Epithelial cell of proximal tubule (primary cell): ENCODE measurements at regions not wholly inside any gene's neighbourhood (a gene's known extent, or its start where the extent isn't known, plus 50 kb on each side); places are given as distances from the start of the nearest gene placed in this dataset.

Experiments
- DNase-seq: peaks from one replicate; pipeline ENCODE4 v3.0.0-alpha.2; 2011; ENCODE audit warnings: low read depth
- H3K4me3 ChIP-seq: 2 replicates; pipeline ENCODE4 v1.5.1; 2011; ENCODE audit warnings: low read depth, mild to moderate bottlenecking, low read length
- CTCF ChIP-seq: conservative IDR thresholded peaks from 2 replicates; pipeline ENCODE4 v1.5.1; 2012; ENCODE audit warnings: low read depth, mild to moderate bottlenecking, low read length

- DNase-seq: no peak
- no peak overlapping the region for H3K4me3 ChIP-seq
- TF ChIP-seq CTCF: no peak
Measured at GRCh38 chr7:51882412-51882811, 565.8 kb upstream of the COBL start.

DNA sequence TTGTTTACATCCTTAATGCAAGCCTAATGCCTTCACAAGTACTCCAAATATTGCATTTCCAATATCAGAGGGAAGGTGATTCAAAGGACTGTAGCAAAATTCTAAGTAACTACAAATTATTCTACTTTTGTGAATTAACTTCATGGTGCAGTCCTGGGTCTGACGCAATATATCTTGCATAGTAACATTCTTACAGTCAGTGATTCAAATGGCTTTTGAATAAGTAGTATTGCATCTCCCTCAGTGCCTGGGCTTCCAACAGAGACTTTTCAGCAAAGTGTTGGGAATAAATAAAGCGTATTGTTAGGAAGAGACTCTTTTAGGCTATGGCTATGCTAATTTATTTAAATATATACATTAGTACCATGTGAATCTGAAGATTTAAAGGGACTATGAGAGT is 564.7 kb upstream of the COBL start:
- no peak overlapping the region for H3K4me3 ChIP-seq
- no peak for DNase-seq
- no peak for TF ChIP-seq CTCF

DNA sequence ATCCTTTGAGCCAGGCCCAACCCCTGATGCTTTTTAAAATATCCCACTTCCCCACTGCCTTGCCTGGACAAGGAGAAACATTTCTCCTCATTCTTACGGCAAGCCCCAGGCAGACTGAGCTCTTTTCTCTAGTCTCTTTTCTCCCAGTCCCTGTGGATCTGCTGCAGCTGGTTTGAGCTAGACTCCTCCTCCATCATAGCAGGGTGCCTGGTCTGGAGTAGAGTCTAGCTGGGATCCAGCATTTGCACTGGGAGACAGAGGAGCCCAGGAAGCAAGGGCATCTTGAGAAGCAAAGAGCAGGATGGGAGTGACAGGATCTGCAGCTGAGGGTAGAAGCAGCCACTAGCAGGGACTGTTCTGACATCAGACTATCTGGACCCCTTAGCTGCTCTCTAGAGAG is 562.3 kb upstream of the COBL start:
- no peak overlapping the region for H3K4me3 ChIP-seq
- TF ChIP-seq CTCF: no peak
- no peak for DNase-seq

DNA sequence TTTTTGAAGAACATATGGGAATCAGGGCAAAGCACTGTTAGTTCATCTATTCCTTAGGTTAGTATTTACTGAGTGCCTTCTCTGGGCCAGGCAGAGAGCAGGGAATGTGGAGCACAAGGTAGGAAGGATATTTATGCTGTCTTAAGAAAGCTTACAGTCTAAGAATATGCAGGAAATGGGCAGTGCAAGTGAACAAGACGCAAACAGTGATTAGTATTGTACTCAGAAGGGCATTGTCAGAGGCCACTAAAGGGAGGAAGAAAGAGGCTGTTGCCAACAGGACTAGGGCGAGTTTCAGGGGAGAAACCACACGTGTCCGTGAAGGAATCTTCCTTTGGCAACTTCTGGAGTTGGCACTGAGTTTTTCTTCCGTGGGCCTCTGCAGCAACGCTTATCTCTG is 552.8 kb upstream of the COBL start:
- no peak for TF ChIP-seq CTCF
- DNase-seq: no peak
- no peak overlapping the region for H3K4me3 ChIP-seq

- no peak for DNase-seq
- TF ChIP-seq CTCF: no peak
- H3K4me3 ChIP-seq: no peak overlapping the region
Measured at GRCh38 chr7:51867117-51867516, 550.5 kb upstream of the COBL start.

- no peak for DNase-seq
- TF ChIP-seq CTCF: no peak
- no peak overlapping the region for H3K4me3 ChIP-seq
Measured at GRCh38 chr7:51860305-51860704, 543.7 kb upstream of the COBL start.

- no peak for DNase-seq
- TF ChIP-seq CTCF: no peak
- H3K4me3 ChIP-seq: no peak overlapping the region
Measured at GRCh38 chr7:51850126-51850525, 533.5 kb upstream of the COBL start.
